Testis (tissue), 2 donors: ENCODE measurements at regions not wholly inside any gene's neighbourhood (a gene's known extent, or its start where the extent isn't known, plus 50 kb on each side); places are given as distances from the start of the nearest gene placed in this dataset.

ENCODE experiments used
- DNase-seq: peaks from one replicate; pipeline ENCODE4 v3.0.0-alpha.2; 2019
- H3K27ac ChIP-seq, 2 donors: fragments of 200-600 bp; sonication (generic); one replicate each; pipeline ENCODE4 v1.5.1; 2019
- H3K27me3 ChIP-seq: fragments of 200-600 bp; sonication (generic); one replicate; pipeline ENCODE4 v1.5.1; 2019
- H3K36me3 ChIP-seq: fragments of 200-600 bp; sonication (generic); one replicate; pipeline ENCODE4 v1.5.1; 2017; ENCODE audit warnings: low read depth; ENCODE audit errors: missing control alignments
- H3K4me1 ChIP-seq: fragments of 200-600 bp; sonication (generic); one replicate; pipeline ENCODE4 v1.5.1; 2019
- H3K4me3 ChIP-seq, 2 donors: fragments of 200-600 bp; sonication (generic); one replicate each; pipeline ENCODE4 v1.5.1; 2017 to 2019
- H3K9me3 ChIP-seq: fragments of 200-600 bp; sonication (generic); one replicate; pipeline ENCODE4 v1.5.1; 2017
- POLR2A ChIP-seq: fragments of 450-650 bp; IDR thresholded peaks from one replicate; pipeline ENCODE4 v1.6.1; 2017; ENCODE audit warnings: antibody characterized with exemption, mild to moderate bottlenecking, moderate library complexity
- WGBS, 2 donors: methylation state at CpG; one replicate each; pipeline ENCODE4 v1.1.5; 2018; 5-methylcytosine and 5-hydroxymethylcytosine counted together
- intact Hi-C: fragments of 100-400 bp; cut with DNase I; formaldehyde crosslinking; loops from one replicate; pipeline ENCODE4 v1.15.1; 2023; ENCODE audit warnings: low total_unique reads
- TF ChIP-seq, protein P1 (sequence below), 3 experiments: fragments of 450-650 bp in 2 of 3; fragments of 200-600 bp in 1 of 3; sonication (generic) in 1 of 3; IDR thresholded peaks; one replicate each; pipeline ENCODE4 v1.5.1; 2016 to 2019; ENCODE audit warnings: antibody characterized with exemption in 3 of 3, mild to moderate bottlenecking in 2 of 3, moderate library complexity in 1 of 3

DNA sequence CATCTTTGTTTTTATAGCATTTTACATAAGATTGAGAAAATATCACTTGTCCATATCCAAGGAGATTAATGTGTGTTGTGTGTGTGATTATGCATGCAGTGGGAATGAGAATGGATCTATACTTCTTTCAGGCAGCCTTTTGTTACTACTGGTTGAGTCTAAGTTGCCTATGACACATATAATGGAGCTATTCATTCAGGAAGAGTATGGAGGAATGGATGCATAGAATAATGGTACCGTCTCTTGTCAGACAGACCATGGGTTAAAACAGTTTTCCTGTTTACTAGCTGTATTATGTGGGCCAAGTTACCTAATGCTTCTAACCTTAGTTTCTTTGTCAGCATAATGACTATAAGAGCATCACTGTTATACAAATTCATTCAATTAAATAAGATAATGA lies 155.4 kb upstream of the KYNU start:
- H3K4me3 ChIP-seq = no peak overlapping the region
- no peak for TF ChIP-seq POLR2A
- TF ChIP-seq, protein P1, sequence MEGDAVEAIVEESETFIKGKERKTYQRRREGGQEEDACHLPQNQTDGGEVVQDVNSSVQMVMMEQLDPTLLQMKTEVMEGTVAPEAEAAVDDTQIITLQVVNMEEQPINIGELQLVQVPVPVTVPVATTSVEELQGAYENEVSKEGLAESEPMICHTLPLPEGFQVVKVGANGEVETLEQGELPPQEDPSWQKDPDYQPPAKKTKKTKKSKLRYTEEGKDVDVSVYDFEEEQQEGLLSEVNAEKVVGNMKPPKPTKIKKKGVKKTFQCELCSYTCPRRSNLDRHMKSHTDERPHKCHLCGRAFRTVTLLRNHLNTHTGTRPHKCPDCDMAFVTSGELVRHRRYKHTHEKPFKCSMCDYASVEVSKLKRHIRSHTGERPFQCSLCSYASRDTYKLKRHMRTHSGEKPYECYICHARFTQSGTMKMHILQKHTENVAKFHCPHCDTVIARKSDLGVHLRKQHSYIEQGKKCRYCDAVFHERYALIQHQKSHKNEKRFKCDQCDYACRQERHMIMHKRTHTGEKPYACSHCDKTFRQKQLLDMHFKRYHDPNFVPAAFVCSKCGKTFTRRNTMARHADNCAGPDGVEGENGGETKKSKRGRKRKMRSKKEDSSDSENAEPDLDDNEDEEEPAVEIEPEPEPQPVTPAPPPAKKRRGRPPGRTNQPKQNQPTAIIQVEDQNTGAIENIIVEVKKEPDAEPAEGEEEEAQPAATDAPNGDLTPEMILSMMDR (IDR thresholded peaks at IDR 0.05) = no peak
- WGBS, 2 donors = 94 to 97% methylated on average over 1 of the region's 1 CpG
- H3K27ac ChIP-seq = no peak overlapping the region
- no peaks in the 10 kb centered on the region for H3K4me1 ChIP-seq
- no peaks in the 10 kb centered on the region for H3K36me3 ChIP-seq
- H3K9me3 ChIP-seq = no peaks in the 10 kb centered on the region
- H3K27me3 ChIP-seq = no peaks in the 10 kb centered on the region
- no peak for DNase-seq
- intact Hi-C loops = no loop called here

DNA sequence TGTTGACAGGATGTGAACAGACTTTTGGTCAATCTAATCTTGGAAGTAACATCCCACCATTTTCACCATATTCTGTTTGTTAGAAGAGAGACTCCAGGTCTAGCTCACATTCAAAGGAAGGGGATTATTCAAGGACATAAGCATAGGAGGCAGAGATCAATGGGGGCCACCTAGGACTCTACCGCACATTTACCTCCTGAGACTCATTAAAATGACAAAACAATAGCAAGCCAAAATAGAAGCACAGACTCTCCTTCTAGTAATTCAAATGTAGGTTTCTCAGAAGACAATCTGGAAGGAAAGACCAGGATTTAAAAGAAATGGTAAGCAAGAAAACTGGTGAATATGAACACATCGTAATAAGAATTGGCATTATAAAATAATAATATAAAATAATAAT lies 156.4 kb upstream of the KYNU start:
- intact Hi-C loops = no loop called here

DNA sequence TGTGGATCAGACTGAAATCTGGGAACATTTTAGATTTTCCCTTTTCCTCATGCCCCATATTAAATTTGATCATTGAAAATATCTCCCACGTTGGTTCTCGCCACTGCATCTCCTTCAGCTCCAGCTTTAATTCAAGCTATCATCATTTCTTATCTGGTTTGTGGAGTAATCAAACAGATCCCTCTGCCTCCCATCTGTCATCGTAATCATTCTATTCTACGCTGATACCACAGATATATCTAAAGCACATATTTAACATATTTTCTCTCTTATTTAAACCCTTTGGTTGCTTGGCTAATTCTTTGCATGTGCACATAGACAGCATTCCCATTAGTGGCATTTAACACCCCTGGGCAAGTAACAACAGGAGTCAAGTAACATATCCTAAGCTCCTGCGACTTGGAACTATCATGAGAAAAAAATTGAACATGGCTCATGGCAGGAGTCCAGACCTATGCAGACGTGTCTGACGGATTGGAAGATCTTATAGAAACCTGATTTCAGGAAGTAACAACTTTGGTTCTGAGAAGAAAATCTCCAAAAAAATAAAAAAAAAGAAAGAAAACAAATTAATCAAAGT lies 158.8 kb upstream of the KYNU start:
- Histone ChIP-seq H3K27me3 (no peaks in the 10 kb centered on the region), H3K27ac (no peak overlapping the region), H3K36me3 (no peaks in the 10 kb centered on the region), H3K4me3 (no peak overlapping the region), H3K4me1 (no peaks in the 10 kb centered on the region), H3K9me3 (no peaks in the 10 kb centered on the region)
- WGBS, 2 donors = 87 to 92% methylated on average over 7 of the region's 7 CpGs
- DNase-seq = no peak
- intact Hi-C loops = no loop called here
- TF ChIP-seq, protein P1 (IDR thresholded peaks at IDR 0.05) = no peak
- TF ChIP-seq POLR2A = no peak

More for the DNA sequence above, 156.4 kb upstream of the KYNU start:
- no peak overlapping the region for H3K4me3 ChIP-seq
- WGBS, 2 donors = 79 to 90% methylated on average over 2 of the region's 2 CpGs
- TF ChIP-seq POLR2A = no peak
- no peaks in the 10 kb centered on the region for H3K4me1 ChIP-seq
- no peak for DNase-seq
- H3K27me3 ChIP-seq = no peaks in the 10 kb centered on the region
- H3K9me3 ChIP-seq = no peaks in the 10 kb centered on the region
- H3K36me3 ChIP-seq = no peaks in the 10 kb centered on the region
- H3K27ac ChIP-seq = no peak overlapping the region

DNA sequence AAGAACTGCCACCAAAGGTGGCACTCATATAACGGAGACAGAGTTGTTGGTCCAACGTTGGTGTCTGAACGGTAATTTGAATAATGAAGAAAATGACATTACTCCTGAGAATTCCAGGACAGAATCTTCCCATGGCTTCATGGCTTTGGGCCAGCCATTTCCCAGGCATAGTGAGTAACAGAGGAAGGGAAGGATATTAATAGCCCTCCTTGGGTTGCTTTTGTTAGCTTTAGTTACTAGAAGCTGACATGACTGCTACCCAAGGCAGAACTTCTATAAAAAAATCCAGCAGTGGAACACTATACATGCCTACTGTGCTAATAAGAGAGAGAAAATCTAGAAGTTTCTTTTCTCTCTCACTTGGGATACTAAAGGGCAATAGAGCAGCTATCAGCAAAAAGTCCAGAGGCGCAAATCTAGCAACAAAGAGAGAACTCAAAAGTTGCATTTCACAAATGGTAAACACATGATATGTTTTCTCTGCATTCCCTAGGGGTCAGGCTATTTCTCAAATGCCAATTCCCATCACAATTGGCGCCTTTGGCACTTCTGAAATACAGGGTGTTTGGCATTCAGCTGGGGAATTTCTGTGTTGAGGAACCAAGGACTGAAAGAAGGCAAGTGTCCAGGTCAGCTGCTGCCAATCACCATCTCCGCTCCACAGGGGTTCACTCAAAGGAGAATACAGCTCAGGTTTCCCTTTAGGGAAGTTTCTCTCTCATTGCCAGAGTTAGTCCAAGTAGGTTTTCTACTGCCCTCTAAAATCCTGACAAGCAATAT lies 160.8 kb upstream of the KYNU start:
- Histone ChIP-seq H3K9me3 (no peaks in the 10 kb centered on the region), H3K27ac (no peak overlapping the region), H3K4me3 (no peak overlapping the region), H3K4me1 (no peaks in the 10 kb centered on the region), H3K27me3 (no peaks in the 10 kb centered on the region), H3K36me3 (no peaks in the 10 kb centered on the region)
- no peak for TF ChIP-seq POLR2A
- TF ChIP-seq, protein P1 (IDR thresholded peaks at IDR 0.05) = no peak
- no peak for DNase-seq
- intact Hi-C loops = no loop called here
- WGBS, 2 donors = 76 to 77% methylated on average over 6 of the region's 6 CpGs

DNA sequence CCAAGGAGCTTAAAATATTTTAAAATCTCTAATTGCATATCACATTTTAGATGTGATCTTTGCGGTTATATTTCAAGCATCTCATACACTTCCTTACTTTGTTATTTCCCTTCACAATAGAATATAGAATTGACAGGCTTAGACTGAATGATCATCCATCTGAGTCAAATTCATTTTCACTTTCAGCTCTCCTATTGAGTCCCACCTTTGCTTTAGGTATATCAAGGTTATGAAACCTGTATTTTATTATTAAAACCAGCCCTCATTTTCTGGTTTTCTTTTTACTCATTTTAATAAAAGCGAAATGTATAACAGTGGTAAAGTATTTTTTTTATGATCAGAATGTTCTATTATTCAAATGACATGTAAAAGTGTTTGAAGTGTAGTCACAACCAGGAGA lies 162.9 kb upstream of the KYNU start:
- Histone ChIP-seq H3K4me1 (no peaks in the 10 kb centered on the region), H3K36me3 (no peaks in the 10 kb centered on the region), H3K9me3 (no peaks in the 10 kb centered on the region), H3K27me3 (no peaks in the 10 kb centered on the region), H3K4me3 (no peak overlapping the region), H3K27ac (no peak overlapping the region)
- TF ChIP-seq, protein P1 (IDR thresholded peaks at IDR 0.05) = no peak
- no peak for TF ChIP-seq POLR2A
- DNase-seq = no peak
- intact Hi-C loops = no loop called here
- WGBS, 2 donors = 86 to 90% methylated on average over 2 of the region's 2 CpGs
